ENCODE measurements at regions not wholly inside any gene's neighbourhood (a gene's known extent, or its start where the extent isn't known, plus 50 kb on each side); places are given as distances from the start of the nearest gene placed in this dataset.

DNA sequence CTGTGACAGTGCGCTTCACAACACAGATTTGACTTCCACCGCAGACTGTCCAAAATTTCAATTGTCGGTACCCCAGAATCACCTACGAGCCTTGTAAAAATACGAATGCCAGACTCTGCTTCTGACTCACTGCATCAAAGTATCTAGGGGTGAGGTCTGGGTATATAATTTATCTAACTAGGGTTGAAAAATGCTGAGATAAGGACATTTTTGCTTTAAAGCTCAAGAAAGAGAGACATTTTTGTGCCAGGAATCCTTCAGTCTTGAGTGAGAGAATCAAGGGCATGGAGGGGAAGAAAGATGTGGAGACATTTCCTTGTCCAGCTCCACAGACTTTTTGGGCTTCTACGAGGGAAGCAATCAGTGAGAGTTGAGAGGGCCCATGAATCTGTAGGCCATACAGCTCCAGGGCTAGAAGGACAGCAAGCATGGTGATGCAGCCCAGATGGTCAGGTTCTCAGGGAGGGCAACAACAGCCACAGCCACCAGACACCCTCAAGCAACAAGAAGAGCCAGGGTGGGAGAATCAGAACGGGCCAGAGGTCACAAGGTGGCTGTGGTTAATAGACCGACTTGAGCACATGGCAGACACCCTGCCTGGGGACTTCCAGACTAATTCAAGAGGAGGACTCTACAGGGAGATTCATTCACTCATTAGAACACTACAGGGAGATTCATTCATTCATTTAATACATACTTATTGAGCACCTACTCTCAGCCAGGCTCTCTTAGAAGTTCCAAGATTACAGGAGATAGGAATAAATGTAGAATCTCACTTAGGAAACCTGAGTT, 211.1 kb upstream of the PRDM1 start:
- Mint-ChIP-seq H3K27ac (ENCODE audit: unreplicated experiment) (no peak overlapping the region), H3K36me3 (ENCODE audit: low read depth, unreplicated experiment) (no peaks in the 10 kb centered on the region)

DNA sequence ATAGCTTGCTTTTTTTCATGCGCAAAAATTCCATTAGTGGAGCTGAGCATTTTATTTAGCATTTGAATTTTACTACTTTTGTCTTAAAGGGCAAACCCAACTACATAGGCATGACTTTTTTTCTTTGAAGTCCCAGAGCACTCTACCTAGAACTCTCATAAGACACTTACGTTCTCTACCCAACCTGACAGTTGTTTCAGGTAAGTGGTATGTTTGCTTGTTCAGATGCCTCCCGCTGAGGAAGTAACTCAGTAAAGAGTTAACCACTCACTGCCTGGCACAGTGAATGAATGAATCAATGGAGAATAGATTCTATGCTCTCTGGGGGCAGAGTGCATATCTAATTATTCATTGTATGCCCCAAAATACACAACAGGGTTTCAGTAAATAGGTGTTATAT, 212.3 kb upstream of the PRDM1 start:
- no peaks in the 10 kb centered on the region for H3K36me3 Mint-ChIP-seq (ENCODE audit: low read depth, unreplicated experiment)
- H3K4me1 Mint-ChIP-seq (ENCODE audit: unreplicated experiment) = peaks cover 5% of the 10 kb centered on the region
- no peak for DNase-seq (ENCODE audit: low spot score)
- peaks cover 1% of the 10 kb centered on the region for H3K27me3 Mint-ChIP-seq (ENCODE audit: unreplicated experiment)
- no peak overlapping the region for H3K4me3 Mint-ChIP-seq (ENCODE audit: unreplicated experiment)
- TF ChIP-seq, protein P1, sequence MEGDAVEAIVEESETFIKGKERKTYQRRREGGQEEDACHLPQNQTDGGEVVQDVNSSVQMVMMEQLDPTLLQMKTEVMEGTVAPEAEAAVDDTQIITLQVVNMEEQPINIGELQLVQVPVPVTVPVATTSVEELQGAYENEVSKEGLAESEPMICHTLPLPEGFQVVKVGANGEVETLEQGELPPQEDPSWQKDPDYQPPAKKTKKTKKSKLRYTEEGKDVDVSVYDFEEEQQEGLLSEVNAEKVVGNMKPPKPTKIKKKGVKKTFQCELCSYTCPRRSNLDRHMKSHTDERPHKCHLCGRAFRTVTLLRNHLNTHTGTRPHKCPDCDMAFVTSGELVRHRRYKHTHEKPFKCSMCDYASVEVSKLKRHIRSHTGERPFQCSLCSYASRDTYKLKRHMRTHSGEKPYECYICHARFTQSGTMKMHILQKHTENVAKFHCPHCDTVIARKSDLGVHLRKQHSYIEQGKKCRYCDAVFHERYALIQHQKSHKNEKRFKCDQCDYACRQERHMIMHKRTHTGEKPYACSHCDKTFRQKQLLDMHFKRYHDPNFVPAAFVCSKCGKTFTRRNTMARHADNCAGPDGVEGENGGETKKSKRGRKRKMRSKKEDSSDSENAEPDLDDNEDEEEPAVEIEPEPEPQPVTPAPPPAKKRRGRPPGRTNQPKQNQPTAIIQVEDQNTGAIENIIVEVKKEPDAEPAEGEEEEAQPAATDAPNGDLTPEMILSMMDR (IDR thresholded peaks at IDR 0.05; ENCODE audit: unreplicated experiment) = no peak
- no peak overlapping the region for H3K27ac Mint-ChIP-seq (ENCODE audit: unreplicated experiment)
- H3K9me3 Mint-ChIP-seq (ENCODE audit: unreplicated experiment) = no peaks in the 10 kb centered on the region

More for the DNA sequence above, 211.1 kb upstream of the PRDM1 start:
- no peak for DNase-seq (ENCODE audit: low spot score)
- Mint-ChIP-seq H3K27me3 (ENCODE audit: unreplicated experiment) (peaks cover 1% of the 10 kb centered on the region), H3K4me3 (ENCODE audit: unreplicated experiment) (no peak overlapping the region), H3K4me1 (ENCODE audit: unreplicated experiment) (peaks cover 5% of the 10 kb centered on the region), H3K9me3 (ENCODE audit: unreplicated experiment) (no peaks in the 10 kb centered on the region)
- TF ChIP-seq, protein P1 (IDR thresholded peaks at IDR 0.05; ENCODE audit: unreplicated experiment) = no peak

DNA sequence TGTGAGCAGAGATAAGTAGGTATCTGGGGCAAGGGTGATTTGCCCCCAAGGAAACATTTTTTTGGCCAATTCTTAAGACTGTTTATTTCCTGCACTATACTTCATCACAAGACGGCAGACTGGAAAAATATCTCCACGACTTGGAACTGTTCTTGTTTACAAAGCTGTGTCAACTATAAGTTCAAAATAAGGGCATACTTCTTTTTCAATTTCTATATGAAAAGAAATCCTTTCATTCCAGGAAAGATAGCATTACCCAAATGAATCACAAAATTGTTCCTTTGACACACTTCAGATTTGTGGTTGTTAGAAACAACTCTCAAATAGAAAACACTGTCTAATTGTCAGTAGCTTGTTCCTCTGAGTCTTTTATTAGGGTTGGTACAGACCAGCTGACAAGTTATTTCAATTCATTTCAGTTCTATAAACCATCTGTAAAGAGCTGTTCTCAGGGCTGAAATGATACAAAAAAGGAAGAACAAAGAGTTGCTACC, 212.9 kb upstream of the PRDM1 start:
- peaks cover 5% of the 10 kb centered on the region for H3K4me1 Mint-ChIP-seq (ENCODE audit: unreplicated experiment)
- TF ChIP-seq, protein P1 (IDR thresholded peaks at IDR 0.05; ENCODE audit: unreplicated experiment) = no peak
- no peaks in the 10 kb centered on the region for H3K27me3 Mint-ChIP-seq (ENCODE audit: unreplicated experiment)
- H3K4me3 Mint-ChIP-seq (ENCODE audit: unreplicated experiment) = no peak overlapping the region
- no peaks in the 10 kb centered on the region for H3K36me3 Mint-ChIP-seq (ENCODE audit: low read depth, unreplicated experiment)
- H3K9me3 Mint-ChIP-seq (ENCODE audit: unreplicated experiment) = no peaks in the 10 kb centered on the region
- no peak overlapping the region for H3K27ac Mint-ChIP-seq (ENCODE audit: unreplicated experiment)
- no peak for DNase-seq (ENCODE audit: low spot score)

DNA sequence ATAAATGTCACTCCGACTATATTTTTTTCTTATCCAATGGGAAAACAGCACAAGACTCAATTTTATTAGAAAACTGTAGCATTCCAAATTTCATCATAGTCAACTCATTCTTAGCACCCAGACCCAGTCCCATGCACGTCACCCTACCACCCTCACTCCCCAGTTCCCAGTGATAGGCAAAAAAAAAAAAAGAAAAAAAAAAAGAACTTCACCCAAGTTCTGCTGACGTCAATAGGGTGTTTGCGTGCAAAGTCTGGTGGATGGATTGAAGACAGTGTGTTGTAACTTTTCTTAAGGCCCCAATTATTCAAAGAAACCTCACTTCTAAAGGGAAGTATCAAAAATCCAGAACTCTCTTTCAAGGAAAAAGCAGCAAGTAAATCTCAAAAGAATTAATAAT, 213.9 kb upstream of the PRDM1 start:
- Mint-ChIP-seq H3K4me3 (ENCODE audit: unreplicated experiment) (no peak overlapping the region), H3K27me3 (ENCODE audit: unreplicated experiment) (no peaks in the 10 kb centered on the region), H3K9me3 (ENCODE audit: unreplicated experiment) (no peaks in the 10 kb centered on the region), H3K4me1 (ENCODE audit: unreplicated experiment) (peaks cover 5% of the 10 kb centered on the region), H3K36me3 (ENCODE audit: low read depth, unreplicated experiment) (no peaks in the 10 kb centered on the region), H3K27ac (ENCODE audit: unreplicated experiment) (no peak overlapping the region)
- TF ChIP-seq, protein P1 (IDR thresholded peaks at IDR 0.05; ENCODE audit: unreplicated experiment) = no peak
- no peak for DNase-seq (ENCODE audit: low spot score)

DNA sequence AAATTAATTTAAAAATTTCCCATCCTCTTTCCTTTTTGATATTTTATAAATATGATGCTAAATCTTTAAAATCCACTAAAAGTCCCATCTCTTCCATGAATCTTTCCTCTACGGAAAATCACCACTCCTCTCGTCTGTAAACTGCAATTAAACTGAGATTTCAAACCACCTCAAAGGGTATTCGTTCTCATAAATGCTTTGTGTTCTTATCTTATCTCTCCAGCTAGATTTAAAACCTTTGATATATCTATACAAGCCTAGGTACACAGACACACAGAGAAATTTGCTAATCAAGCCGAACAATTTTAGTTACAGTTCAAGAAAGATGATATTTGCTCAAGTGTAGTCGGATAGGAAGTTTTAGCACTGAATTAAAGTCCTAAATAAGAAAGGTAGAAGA, 214.6 kb upstream of the PRDM1 start:
- H3K27ac Mint-ChIP-seq (ENCODE audit: unreplicated experiment) = no peak overlapping the region
- no peak overlapping the region for H3K4me3 Mint-ChIP-seq (ENCODE audit: unreplicated experiment)
- H3K27me3 Mint-ChIP-seq (ENCODE audit: unreplicated experiment) = no peaks in the 10 kb centered on the region
- TF ChIP-seq, protein P1 (IDR thresholded peaks at IDR 0.05; ENCODE audit: unreplicated experiment) = no peak
- peaks cover 3% of the 10 kb centered on the region for H3K4me1 Mint-ChIP-seq (ENCODE audit: unreplicated experiment)
- no peak for DNase-seq (ENCODE audit: low spot score)
- H3K36me3 Mint-ChIP-seq (ENCODE audit: low read depth, unreplicated experiment) = no peaks in the 10 kb centered on the region
- no peaks in the 10 kb centered on the region for H3K9me3 Mint-ChIP-seq (ENCODE audit: unreplicated experiment)
